ENCODE measurements at regions not wholly inside any gene's neighbourhood (a gene's known extent, or its start where the extent isn't known, plus 50 kb on each side); places are given as distances from the start of the nearest gene placed in this dataset.
A peak's percentile ranks its signal among the peaks of the same experiment; 100 is the strongest.
"Not testable (repeated sequence)": the region's sequence is repeated elsewhere in the genome, so short reads cannot be mapped to it uniquely, and the experiment has no call there.

GRCh38 chr21:32093646-32094462 is 185.0 kb downstream of the MIS18A start:
- no peak for DNase-seq (ENCODE audit: low read depth in 1 of 2, low spot score in 1 of 2)
- TF ChIP-seq JUND (IDR thresholded peaks at IDR 0.05; ENCODE audit: low read depth), result no peak
- in situ Hi-C loops (cut with HindIII; ENCODE audit: low pct_unique_long_range_greater_than_20kb, low sequenced_read_pairs), result no loop called here

- TF ChIP-seq JUND (IDR thresholded peaks at IDR 0.05; ENCODE audit: low read depth), result no peak
- in situ Hi-C loops (cut with HindIII; ENCODE audit: low pct_unique_long_range_greater_than_20kb, low sequenced_read_pairs), result no loop called here
- DNase-seq (ENCODE audit: low read depth in 1 of 2, low spot score in 1 of 2), result no peak
Observed at GRCh38 chr21:32090956-32091355, 187.9 kb downstream of the MIS18A start.

GRCh38 chr21:32089766-32090165 is 189.1 kb downstream of the MIS18A start:
- TF ChIP-seq JUND (IDR thresholded peaks at IDR 0.05; ENCODE audit: low read depth), result no peak
- DNase-seq (ENCODE audit: low read depth in 1 of 2, low spot score in 1 of 2), result no peak
- in situ Hi-C loops (cut with HindIII; ENCODE audit: low pct_unique_long_range_greater_than_20kb, low sequenced_read_pairs), result no loop called here

GRCh38 chr21:32088471-32088870 is 190.4 kb downstream of the MIS18A start:
- TF ChIP-seq JUND (IDR thresholded peaks at IDR 0.05; ENCODE audit: low read depth), result no peak
- in situ Hi-C loops (cut with HindIII; ENCODE audit: low pct_unique_long_range_greater_than_20kb, low sequenced_read_pairs), result no loop called here
- DNase-seq (ENCODE audit: low read depth in 1 of 2, low spot score in 1 of 2), result no peak

GRCh38 chr21:32087447-32087846 is 191.4 kb downstream of the MIS18A start:
- peak in 1 of 2 experiments; percentile 26 for DNase-seq (ENCODE audit: low read depth in 1 of 2, low spot score in 1 of 2)
- in situ Hi-C loops (cut with HindIII; ENCODE audit: low pct_unique_long_range_greater_than_20kb, low sequenced_read_pairs), result no loop called here
- no peak for TF ChIP-seq JUND (IDR thresholded peaks at IDR 0.05; ENCODE audit: low read depth)

- in situ Hi-C loops (cut with HindIII; ENCODE audit: low pct_unique_long_range_greater_than_20kb, low sequenced_read_pairs), result no loop called here
- no peak for TF ChIP-seq JUND (IDR thresholded peaks at IDR 0.05; ENCODE audit: low read depth)
- no peak for DNase-seq (ENCODE audit: low read depth in 1 of 2, low spot score in 1 of 2)
Observed at GRCh38 chr21:32083197-32083596, 195.7 kb downstream of the MIS18A start.

- no peak for DNase-seq (ENCODE audit: low read depth in 1 of 2, low spot score in 1 of 2)
- TF ChIP-seq JUND (IDR thresholded peaks at IDR 0.05; ENCODE audit: low read depth), result no peak
- in situ Hi-C loops (cut with HindIII; ENCODE audit: low pct_unique_long_range_greater_than_20kb, low sequenced_read_pairs), result no loop called here
Observed at GRCh38 chr21:32082466-32082865, 196.4 kb downstream of the MIS18A start.

GRCh38 chr21:32073593-32073992 is 200.8 kb downstream of the HUNK start:
- no peak for DNase-seq (ENCODE audit: low read depth in 1 of 2, low spot score in 1 of 2)
- no peak for TF ChIP-seq JUND (IDR thresholded peaks at IDR 0.05; ENCODE audit: low read depth)
- in situ Hi-C loops (cut with HindIII; ENCODE audit: low pct_unique_long_range_greater_than_20kb, low sequenced_read_pairs), result no loop called here

GRCh38 chr21:32073190-32073589 is 200.4 kb downstream of the HUNK start:
- no peak for TF ChIP-seq JUND (IDR thresholded peaks at IDR 0.05; ENCODE audit: low read depth)
- DNase-seq (ENCODE audit: low read depth in 1 of 2, low spot score in 1 of 2), result no peak
- in situ Hi-C loops (cut with HindIII; ENCODE audit: low pct_unique_long_range_greater_than_20kb, low sequenced_read_pairs), result no loop called here

- in situ Hi-C loops (cut with HindIII; ENCODE audit: low pct_unique_long_range_greater_than_20kb, low sequenced_read_pairs); DNase-seq (ENCODE audit: low read depth in 1 of 2, low spot score in 1 of 2): not testable (repeated sequence)
Observed at GRCh38 chr21:32071620-32072019, 198.8 kb downstream of the HUNK start.

GRCh38 chr21:32070676-32071330 is 198.0 kb downstream of the HUNK start:
- no peak for TF ChIP-seq JUND (IDR thresholded peaks at IDR 0.05; ENCODE audit: low read depth)

GRCh38 chr21:32070126-32070525 is 197.3 kb downstream of the HUNK start:
- in situ Hi-C loops (cut with HindIII; ENCODE audit: low pct_unique_long_range_greater_than_20kb, low sequenced_read_pairs), result no loop called here
- DNase-seq (ENCODE audit: low read depth in 1 of 2, low spot score in 1 of 2), result no peak
- no peak for TF ChIP-seq JUND (IDR thresholded peaks at IDR 0.05; ENCODE audit: low read depth)

More at GRCh38 chr21:32070676-32071330, 198.0 kb downstream of the HUNK start:
- no peak for DNase-seq (ENCODE audit: low read depth in 1 of 2, low spot score in 1 of 2)
- in situ Hi-C loops (cut with HindIII; ENCODE audit: low pct_unique_long_range_greater_than_20kb, low sequenced_read_pairs), result no loop called here

GRCh38 chr21:32065654-32066053 is 192.8 kb downstream of the HUNK start:
- in situ Hi-C loops (cut with HindIII; ENCODE audit: low pct_unique_long_range_greater_than_20kb, low sequenced_read_pairs), result no loop called here
- no peak for DNase-seq (ENCODE audit: low read depth in 1 of 2, low spot score in 1 of 2)
- TF ChIP-seq JUND (IDR thresholded peaks at IDR 0.05; ENCODE audit: low read depth), result no peak

Data from T47D (cell line).